GM20000 (cell line): ENCODE measurements at regions not wholly inside any gene's neighbourhood (a gene's known extent, or its start where the extent isn't known, plus 50 kb on each side); places are given as distances from the start of the nearest gene placed in this dataset.

Source experiments
- DNase-seq: peaks from one replicate; pipeline ENCODE4 v3.0.0; 2012; ENCODE audit warnings: low spot score
- CTCF ChIP-seq: IDR thresholded peaks from 2 replicates; pipeline ENCODE4 v1.5.1; 2012; ENCODE audit warnings: mild to moderate bottlenecking, control low read depth; ENCODE audit errors: extremely low read depth, missing control alignments

GRCh38 chr1:117751321-117751720 lies 145.5 kb downstream of the TENT5C start:
- no peak for TF ChIP-seq CTCF

GRCh38 chr1:117752661-117753060 lies 146.8 kb downstream of the TENT5C start:
- DNase-seq = no peak
- TF ChIP-seq CTCF = no peak

More at GRCh38 chr1:117751321-117751720, 145.5 kb downstream of the TENT5C start:
- DNase-seq = no peak

DNA sequence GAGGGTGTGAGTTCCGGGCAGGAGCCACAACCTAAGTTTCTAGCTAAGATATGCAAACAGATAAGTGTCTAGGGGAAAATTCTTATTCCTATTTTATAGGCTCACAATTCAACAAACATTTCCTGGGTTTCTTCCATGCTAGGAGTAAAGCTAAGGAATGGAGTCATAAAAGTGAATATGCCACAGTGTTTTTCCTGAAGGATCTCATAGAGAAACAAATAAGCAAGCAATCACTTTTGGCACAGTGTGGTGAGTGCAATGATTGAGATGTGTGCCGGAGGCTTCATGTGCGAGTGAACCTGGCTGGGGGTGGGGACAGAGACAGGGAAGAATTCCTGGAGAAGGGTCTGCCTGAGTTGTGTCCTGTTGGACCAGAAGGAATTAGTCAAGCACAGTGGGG lies 147.4 kb downstream of the TENT5C start:
- TF ChIP-seq CTCF = no peak
- no peak for DNase-seq

- no peak for DNase-seq
- no peak for TF ChIP-seq CTCF
Observed at GRCh38 chr1:117753652-117754051, 147.8 kb downstream of the TENT5C start.

- DNase-seq = peak; percentile 48
- peak; percentile 69 for TF ChIP-seq CTCF
Observed at GRCh38 chr1:117754061-117754969, 148.5 kb downstream of the TENT5C start.

GRCh38 chr1:117757668-117758067 lies 151.8 kb downstream of the TENT5C start:
- DNase-seq = no peak
- TF ChIP-seq CTCF = no peak

DNA sequence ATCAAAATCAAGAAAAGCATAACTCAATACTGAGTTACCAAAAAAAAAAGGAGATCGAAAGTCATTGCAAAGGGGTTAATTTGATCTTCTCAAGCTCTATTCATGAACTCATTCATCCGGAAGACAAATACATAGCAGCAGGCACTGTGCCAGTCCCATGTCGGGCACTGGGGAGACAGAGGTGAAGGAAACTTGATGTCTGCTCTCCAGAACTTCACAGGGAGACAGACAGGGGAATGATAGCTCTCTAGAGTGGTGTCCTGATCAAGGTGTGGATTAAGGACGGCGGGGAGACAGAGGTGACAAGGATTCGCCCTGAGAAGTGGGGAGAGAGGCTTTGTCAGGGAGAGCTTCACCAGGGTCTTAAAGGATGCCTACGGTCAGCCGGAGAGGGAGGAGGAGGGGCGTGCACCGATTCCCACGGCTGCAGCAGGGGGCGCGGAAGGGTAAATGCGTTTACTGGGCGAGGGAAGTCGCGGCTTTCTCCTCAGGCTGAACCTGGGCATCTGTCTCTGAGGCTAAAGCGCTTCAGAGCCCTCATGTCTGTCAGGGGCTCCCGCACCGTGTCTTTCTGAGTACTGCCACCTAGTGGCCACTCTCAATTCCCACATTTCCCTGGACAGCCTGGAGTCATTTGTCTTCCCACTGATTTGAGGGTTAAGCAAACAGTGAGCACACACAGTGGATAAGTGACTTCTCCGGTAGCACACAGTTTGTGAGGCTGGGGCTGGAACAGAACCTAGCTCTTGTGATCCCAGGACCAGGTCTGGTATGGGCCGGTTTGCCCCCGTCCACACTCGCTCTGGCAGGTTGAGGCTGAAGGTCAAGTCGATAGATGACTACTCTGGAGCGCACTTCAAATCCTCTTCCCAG lies 152.8 kb downstream of the TENT5C start:
- TF ChIP-seq CTCF = peak; percentile 55
- DNase-seq = peak; percentile 70
